AG04450 (cell line): ENCODE measurements at regions not wholly inside any gene's neighbourhood (a gene's known extent, or its start where the extent isn't known, plus 50 kb on each side); places are given as distances from the start of the nearest gene placed in this dataset.

Experiments used
- CTCF ChIA-PET: fragments of 300-600, 350-600 bp; formaldehyde crosslinking; extraction: SDS; loops from one replicate; lab custom pipeline; 2022; ENCODE audit warnings: antibody characterized with exemption, inconsistent platforms; lab: Charles Lee
- POLR2A ChIA-PET: fragments of 350-600 bp; formaldehyde crosslinking; extraction: SDS; loops from one replicate; lab custom pipeline; 2021; ENCODE audit warnings: antibody characterized with exemption, inconsistent platforms; lab: Yijun Ruan, JAX
- DNase-seq: peaks from one replicate; pipeline ENCODE4 v3.0.0-alpha.2; 2011; ENCODE audit warnings: low read depth, low spot score
- H3K27ac ChIP-seq: one replicate; pipeline ENCODE4 v1.5.1; 2012; ENCODE audit warnings: low read depth, low read length, control low read depth
- H3K27me3 ChIP-seq: one replicate; pipeline ENCODE4 v1.6.0; 2012; ENCODE audit warnings: low read length; ENCODE audit not compliant: control insufficient read depth, insufficient read depth
- H3K4me3 ChIP-seq: 2 replicates; pipeline ENCODE4 v1.5.1; 2011; ENCODE audit warnings: mild to moderate bottlenecking, low read depth, low read length, control low read depth
- H3K9me3 ChIP-seq: 2 replicates; pipeline ENCODE4 v1.5.1; 2012; ENCODE audit warnings: low read length; ENCODE audit not compliant: control insufficient read depth, insufficient read depth
- TF ChIP-seq, protein P1 (sequence below): IDR thresholded peaks from 2 replicates; pipeline ENCODE4 v1.5.1; 2011; ENCODE audit warnings: low read depth, low read length, control low read depth, inconsistent platforms

- Histone ChIP-seq H3K9me3 (peaks cover 12% of the 10 kb centered on the region), H3K27ac (peak overlapping the region; percentile 99), H3K4me3 (peak overlapping the region; percentile 27), H3K27me3 (no peaks in the 10 kb centered on the region)
- POLR2A ChIA-PET, result interaction anchor here (0.6 to 1.9 kb wide), 12 partner anchors 11 to 348 kb away, joined by 3 to 22 read pairs (median 4); partner anchors contain the start of gene ZNF469
- CTCF ChIA-PET, result interaction anchor here (1.6 kb wide), 1 partner anchor 17 kb away, joined by 3 read pairs; no protein-coding TSS in a partner anchor
- TF ChIP-seq, protein P1, sequence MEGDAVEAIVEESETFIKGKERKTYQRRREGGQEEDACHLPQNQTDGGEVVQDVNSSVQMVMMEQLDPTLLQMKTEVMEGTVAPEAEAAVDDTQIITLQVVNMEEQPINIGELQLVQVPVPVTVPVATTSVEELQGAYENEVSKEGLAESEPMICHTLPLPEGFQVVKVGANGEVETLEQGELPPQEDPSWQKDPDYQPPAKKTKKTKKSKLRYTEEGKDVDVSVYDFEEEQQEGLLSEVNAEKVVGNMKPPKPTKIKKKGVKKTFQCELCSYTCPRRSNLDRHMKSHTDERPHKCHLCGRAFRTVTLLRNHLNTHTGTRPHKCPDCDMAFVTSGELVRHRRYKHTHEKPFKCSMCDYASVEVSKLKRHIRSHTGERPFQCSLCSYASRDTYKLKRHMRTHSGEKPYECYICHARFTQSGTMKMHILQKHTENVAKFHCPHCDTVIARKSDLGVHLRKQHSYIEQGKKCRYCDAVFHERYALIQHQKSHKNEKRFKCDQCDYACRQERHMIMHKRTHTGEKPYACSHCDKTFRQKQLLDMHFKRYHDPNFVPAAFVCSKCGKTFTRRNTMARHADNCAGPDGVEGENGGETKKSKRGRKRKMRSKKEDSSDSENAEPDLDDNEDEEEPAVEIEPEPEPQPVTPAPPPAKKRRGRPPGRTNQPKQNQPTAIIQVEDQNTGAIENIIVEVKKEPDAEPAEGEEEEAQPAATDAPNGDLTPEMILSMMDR, result no peak
- peak; percentile 96 for DNase-seq
These were observed 78.6 kb upstream of the ZNF469 start for GRCh38 chr16:88303890-88304819.

DNA sequence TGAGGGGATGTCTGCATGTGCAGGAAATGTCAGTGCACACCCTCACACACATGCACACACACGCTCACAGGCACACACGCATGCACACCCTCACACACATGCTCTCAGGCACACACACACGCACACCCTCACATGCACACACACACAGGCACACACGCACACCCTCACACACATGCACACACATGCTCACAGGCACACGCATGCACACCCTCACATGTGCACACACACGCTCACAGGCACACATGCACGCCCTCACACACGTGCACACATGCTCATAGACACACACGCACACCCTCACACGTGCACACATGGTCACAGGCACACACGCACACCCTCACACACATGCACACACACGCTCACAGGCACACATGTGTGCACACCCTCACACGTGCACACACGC is 77.6 kb upstream of the ZNF469 start:
- no peaks in the 10 kb centered on the region for H3K27me3 ChIP-seq
- H3K27ac ChIP-seq, result peak overlapping the region; percentile 99
- DNase-seq, result no peak
- POLR2A ChIA-PET, result interaction anchor here (0.6 to 1.9 kb wide), 8 partner anchors 10 to 79 kb away, joined by 4 to 22 read pairs (median 6); partner anchors contain the start of gene ZNF469
- CTCF ChIA-PET, result interaction anchor here (1.6 kb wide), 1 partner anchor 18 kb away, joined by 3 read pairs; no protein-coding TSS in a partner anchor
- peaks cover 12% of the 10 kb centered on the region for H3K9me3 ChIP-seq
- no peak overlapping the region for H3K4me3 ChIP-seq
- TF ChIP-seq, protein P1, result no peak

DNA sequence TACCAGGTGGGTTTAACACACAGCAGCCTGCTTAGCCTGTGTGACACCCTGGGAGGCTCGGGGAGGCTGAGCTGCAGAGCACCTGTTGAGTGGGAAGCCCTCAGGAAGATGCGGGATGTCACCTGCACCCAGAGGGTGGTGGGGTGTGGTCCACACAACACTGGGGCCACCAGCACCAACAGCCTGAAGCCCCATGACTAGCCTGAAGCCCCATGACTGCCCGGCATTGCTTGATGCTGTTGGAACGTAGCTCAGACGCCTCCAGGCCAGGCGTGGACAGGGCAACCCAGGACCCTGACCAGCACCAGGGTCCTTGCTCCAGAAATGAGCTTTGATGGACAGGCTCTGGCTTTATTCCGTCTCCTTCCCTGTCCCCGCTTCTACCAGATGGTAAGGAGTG is 76.3 kb upstream of the ZNF469 start:
- CTCF ChIA-PET, result no interaction called here
- DNase-seq, result no peak
- no peaks in the 10 kb centered on the region for H3K27me3 ChIP-seq
- POLR2A ChIA-PET, result interaction anchor here (0.5 to 2.1 kb wide), 12 partner anchors 9 to 1055 kb away, joined by 3 to 28 read pairs (median 4); no protein-coding TSS in a partner anchor
- TF ChIP-seq, protein P1, result no peak
- no peak overlapping the region for H3K4me3 ChIP-seq
- H3K27ac ChIP-seq, result peak overlapping the region; percentile 99
- H3K9me3 ChIP-seq, result peaks cover 12% of the 10 kb centered on the region

- no peaks in the 10 kb centered on the region for H3K27me3 ChIP-seq
- no peak overlapping the region for H3K4me3 ChIP-seq
- TF ChIP-seq, protein P1, result no peak
- H3K27ac ChIP-seq, result peak overlapping the region; percentile 99
- POLR2A ChIA-PET, result interaction anchor here (0.6 to 2.1 kb wide), 13 partner anchors 9 to 293 kb away, joined by 3 to 28 read pairs (median 4); no protein-coding TSS in a partner anchor
- CTCF ChIA-PET, result no interaction called here
- peak; percentile 92 for DNase-seq
- H3K9me3 ChIP-seq, result peaks cover 17% of the 10 kb centered on the region
These were observed 75.8 kb upstream of the ZNF469 start for GRCh38 chr16:88306860-88307545.
